Dedifferentiated amniotic fluid mesenchymal stem cell (primary cell): ENCODE measurements at regions not wholly inside any gene's neighbourhood (a gene's known extent, or its start where the extent isn't known, plus 50 kb on each side); places are given as distances from the start of the nearest gene placed in this dataset.

Experiments used
- DNase-seq: peaks from one replicate; pipeline ENCODE4 v3.0.0-alpha.2; 2016; ENCODE audit errors: extremely low spot score

GRCh38 chr7:155874010-155874409 is 61.7 kb upstream of the SHH start:
- no peak for DNase-seq

- no peak for DNase-seq
These were observed 60.6 kb upstream of the SHH start for GRCh38 chr7:155872678-155873369.

GRCh38 chr7:155871211-155871610 is 58.9 kb upstream of the SHH start:
- no peak for DNase-seq

GRCh38 chr7:155870334-155871180 is 58.3 kb upstream of the SHH start:
- DNase-seq, result no peak

GRCh38 chr7:155869784-155870076 is 57.5 kb upstream of the SHH start:
- no peak for DNase-seq

GRCh38 chr7:155868955-155869783 is 56.9 kb upstream of the SHH start:
- DNase-seq, result no peak

GRCh38 chr7:155867734-155868400 is 55.6 kb upstream of the SHH start:
- DNase-seq, result no peak

- no peak for DNase-seq
These were observed 55.0 kb upstream of the SHH start for GRCh38 chr7:155867280-155867679.

- no peak for DNase-seq
These were observed 53.7 kb upstream of the SHH start for GRCh38 chr7:155865830-155866525.

GRCh38 chr7:155864991-155865690 is 52.9 kb upstream of the SHH start:
- DNase-seq, result no peak

GRCh38 chr7:155864271-155864985 is 52.2 kb upstream of the SHH start:
- no peak for DNase-seq

- no peak for DNase-seq
These were observed 51.5 kb upstream of the SHH start for GRCh38 chr7:155863721-155864151.

GRCh38 chr7:155862123-155862892 is 50.0 kb upstream of the SHH start:
- DNase-seq, result no peak
